Vagina (tissue), 2 donors: ENCODE measurements at regions not wholly inside any gene's neighbourhood (a gene's known extent, or its start where the extent isn't known, plus 50 kb on each side); places are given as distances from the start of the nearest gene placed in this dataset.
"Not testable (repeated sequence)": the region's sequence is repeated elsewhere in the genome, so short reads cannot be mapped to it uniquely, and the experiment has no call there.

ENCODE experiments used
- DNase-seq, 2 donors: peaks; one replicate each; pipeline ENCODE4 v3.0.0-alpha.2; 2017; ENCODE audit errors: extremely low spot score in 2 of 2
- H3K27ac ChIP-seq: fragments of 200-600 bp; sonication (generic); one replicate; pipeline ENCODE4 v1.5.1; 2019
- H3K27me3 ChIP-seq: fragments of 200-600 bp; sonication (generic); one replicate; pipeline ENCODE4 v1.5.1; 2019
- H3K36me3 ChIP-seq, 2 donors: fragments of 200-600 bp; sonication (generic); one replicate each; pipeline ENCODE4 v1.5.1; 2017 to 2019
- H3K4me1 ChIP-seq: fragments of 200-600 bp; sonication (generic); one replicate; pipeline ENCODE4 v1.5.1; 2019
- H3K4me3 ChIP-seq, 2 donors: fragments of 200-600 bp; sonication (generic); 1 replicate in 1 of 2; 2 replicates in 1 of 2; pipeline ENCODE4 v1.5.1; 2016 to 2019
- H3K9me3 ChIP-seq: fragments of 200-600 bp; sonication (generic); one replicate; pipeline ENCODE4 v1.5.1; 2019
- CTCF ChIP-seq, 3 experiments: fragments of 450-650 bp in 2 of 3; fragments of 200-600 bp in 1 of 3; sonication (generic) in 1 of 3; IDR thresholded peaks; one replicate each; pipeline ENCODE4 v1.5.1; 2017 to 2019; ENCODE audit warnings: antibody characterized with exemption in 3 of 3, mild to moderate bottlenecking in 2 of 3, moderate library complexity in 2 of 3
- POLR2A ChIP-seq, 2 donors: fragments of 450-650 bp; IDR thresholded peaks; one replicate each; pipeline ENCODE4 v1.6.1; 2017; ENCODE audit warnings: antibody characterized with exemption in 2 of 2, mild to moderate bottlenecking in 2 of 2, moderate library complexity in 2 of 2
- POLR2AphosphoS5 ChIP-seq, 2 donors: sonication (generic); formaldehyde crosslinking; IDR thresholded peaks; one replicate each; pipeline ENCODE4 v1.9.0; 2017; ENCODE audit warnings: antibody characterized with exemption in 2 of 2, mild to moderate bottlenecking in 2 of 2, low read depth in 1 of 2; ENCODE audit not compliant: insufficient read depth in 1 of 2
- intact Hi-C: fragments of 100-400 bp; cut with DNase I; formaldehyde crosslinking; loops from one replicate; pipeline ENCODE4 v1.15.1; 2023

- no peak overlapping the region for H3K27ac ChIP-seq
- H3K4me3 ChIP-seq, result no peak overlapping the region
- H3K9me3 ChIP-seq, result no peaks in the 10 kb centered on the region
- TF ChIP-seq CTCF (IDR thresholded peaks at IDR 0.05), result no peak
- TF ChIP-seq POLR2AphosphoS5 (IDR thresholded peaks at IDR 0.05; ENCODE audit: insufficient read depth in 1 of 2, low read depth in 1 of 2), result no peak
- TF ChIP-seq POLR2A (IDR thresholded peaks at IDR 0.05), result no peak
- no peaks in the 10 kb centered on the region for H3K27me3 ChIP-seq
- intact Hi-C loops, result no loop called here
- H3K36me3 ChIP-seq, result no peaks in the 10 kb centered on the region
- no peaks in the 10 kb centered on the region for H3K4me1 ChIP-seq
- no peak for DNase-seq
Measured at GRCh38 chrX:1027133-1027532, 185.3 kb downstream of the CRLF2 start.

- Histone ChIP-seq H3K36me3 (no peaks in the 10 kb centered on the region), H3K9me3 (no peaks in the 10 kb centered on the region), H3K27me3 (no peaks in the 10 kb centered on the region), H3K27ac (no peak overlapping the region), H3K4me1 (no peaks in the 10 kb centered on the region), H3K4me3 (no peak overlapping the region)
- intact Hi-C loops, result no loop called here
- DNase-seq, result no peak
- TF ChIP-seq POLR2AphosphoS5 (IDR thresholded peaks at IDR 0.05; ENCODE audit: insufficient read depth in 1 of 2, low read depth in 1 of 2) (no peak), POLR2A (IDR thresholded peaks at IDR 0.05) (no peak), CTCF (IDR thresholded peaks at IDR 0.05) (no peak)
Measured at GRCh38 chrX:1026263-1027015, 186.0 kb downstream of the CRLF2 start.

GRCh38 chrX:1025413-1025812 lies 187.0 kb downstream of the CRLF2 start:
- TF ChIP-seq CTCF (IDR thresholded peaks at IDR 0.05) (no peak), POLR2AphosphoS5 (IDR thresholded peaks at IDR 0.05; ENCODE audit: insufficient read depth in 1 of 2, low read depth in 1 of 2) (no peak), POLR2A (IDR thresholded peaks at IDR 0.05) (no peak)
- intact Hi-C loops, result no loop called here
- Histone ChIP-seq H3K27ac (no peak overlapping the region), H3K4me3 (no peak overlapping the region), H3K9me3 (no peaks in the 10 kb centered on the region), H3K36me3 (no peaks in the 10 kb centered on the region), H3K4me1 (no peaks in the 10 kb centered on the region), H3K27me3 (no peaks in the 10 kb centered on the region)
- DNase-seq, result no peak

GRCh38 chrX:1023676-1024075 lies 188.8 kb downstream of the CRLF2 start:
- Histone ChIP-seq H3K9me3 (no peaks in the 10 kb centered on the region), H3K4me3 (no peak overlapping the region), H3K36me3 (no peaks in the 10 kb centered on the region), H3K4me1 (no peaks in the 10 kb centered on the region), H3K27ac (no peak overlapping the region), H3K27me3 (no peaks in the 10 kb centered on the region)
- TF ChIP-seq POLR2A (IDR thresholded peaks at IDR 0.05) (no peak), POLR2AphosphoS5 (IDR thresholded peaks at IDR 0.05; ENCODE audit: insufficient read depth in 1 of 2, low read depth in 1 of 2) (no peak), CTCF (IDR thresholded peaks at IDR 0.05) (no peak)
- DNase-seq, result no peak
- intact Hi-C loops, result no loop called here

- intact Hi-C loops, H3K4me1 ChIP-seq, H3K4me3 ChIP-seq, H3K36me3 ChIP-seq, H3K9me3 ChIP-seq, H3K27me3 ChIP-seq, DNase-seq, H3K27ac ChIP-seq: not testable (repeated sequence)
Measured at GRCh38 chrX:1021314-1021993, 191.0 kb downstream of the CRLF2 start.
